ENCODE measurements at regions not wholly inside any gene's neighbourhood (a gene's known extent, or its start where the extent isn't known, plus 50 kb on each side); places are given as distances from the start of the nearest gene placed in this dataset.

- no peak for TF ChIP-seq TCF12 (IDR thresholded peaks at IDR 0.05; ENCODE audit: low read depth, low read length)
- no peak for TF ChIP-seq CTCF (IDR thresholded peaks at IDR 0.05; ENCODE audit: control extremely low read depth in 1 of 3, insufficient read depth in 1 of 3, low read depth in 1 of 3, low read length in 3 of 3)
- TF ChIP-seq RNF2 (IDR thresholded peaks at IDR 0.05; ENCODE audit: borderline replicate concordance, low read depth, low read length, missing control alignments, poor library complexity, severe bottlenecking): no peak
- no peak for TF ChIP-seq POLR2AphosphoS5 (IDR thresholded peaks at IDR 0.05; ENCODE audit: low read depth, low read length)
- no peak for TF ChIP-seq EZH2 (IDR thresholded peaks at IDR 0.05; ENCODE audit: low read depth, low read length, severe bottlenecking)
- no peak for TF ChIP-seq KDM1A (IDR thresholded peaks at IDR 0.05; ENCODE audit: borderline replicate concordance, low read length)
- no peak for TF ChIP-seq RAD21 (IDR thresholded peaks at IDR 0.05 in 1 of 2, conservative IDR thresholded peaks at IDR 0.05 in 1 of 2; ENCODE audit: low read depth in 2 of 2, low read length in 2 of 2)
- TF ChIP-seq EP300 (IDR thresholded peaks at IDR 0.05; ENCODE audit: borderline replicate concordance in 1 of 2, low read depth in 2 of 2, low read length in 2 of 2): no peak
- no peak for TF ChIP-seq ATF2 (IDR thresholded peaks at IDR 0.05; ENCODE audit: low read length)
- TF ChIP-seq USF2 (IDR thresholded peaks at IDR 0.05; ENCODE audit: low read length): no peak
- no peak for TF ChIP-seq MAX (IDR thresholded peaks at IDR 0.05)
- no peak for TF ChIP-seq JUND (IDR thresholded peaks at IDR 0.05; ENCODE audit: low read length)
- TF ChIP-seq NRF1 (IDR thresholded peaks at IDR 0.05; ENCODE audit: low read depth, low read length): no peak
- TF ChIP-seq ATF3 (IDR thresholded peaks at IDR 0.05; ENCODE audit: insufficient read depth, low read depth, low read length): no peak
Observed at GRCh38 chr2:105617631-105618350, 126.9 kb upstream of the NCK2 start.
